ENCODE measurements at regions not wholly inside any gene's neighbourhood (a gene's known extent, or its start where the extent isn't known, plus 50 kb on each side); places are given as distances from the start of the nearest gene placed in this dataset.

GRCh38 chr14:89684139-89684538 lies 267.1 kb upstream of the FOXN3 start:
- no peak overlapping the region for H3K27ac ChIP-seq
- CTCF ChIA-PET, result interaction anchor here (0.8 kb wide), 1 partner anchor 11 kb away, joined by 4 read pairs; no protein-coding TSS in a partner anchor
- TF ChIP-seq, protein P1, sequence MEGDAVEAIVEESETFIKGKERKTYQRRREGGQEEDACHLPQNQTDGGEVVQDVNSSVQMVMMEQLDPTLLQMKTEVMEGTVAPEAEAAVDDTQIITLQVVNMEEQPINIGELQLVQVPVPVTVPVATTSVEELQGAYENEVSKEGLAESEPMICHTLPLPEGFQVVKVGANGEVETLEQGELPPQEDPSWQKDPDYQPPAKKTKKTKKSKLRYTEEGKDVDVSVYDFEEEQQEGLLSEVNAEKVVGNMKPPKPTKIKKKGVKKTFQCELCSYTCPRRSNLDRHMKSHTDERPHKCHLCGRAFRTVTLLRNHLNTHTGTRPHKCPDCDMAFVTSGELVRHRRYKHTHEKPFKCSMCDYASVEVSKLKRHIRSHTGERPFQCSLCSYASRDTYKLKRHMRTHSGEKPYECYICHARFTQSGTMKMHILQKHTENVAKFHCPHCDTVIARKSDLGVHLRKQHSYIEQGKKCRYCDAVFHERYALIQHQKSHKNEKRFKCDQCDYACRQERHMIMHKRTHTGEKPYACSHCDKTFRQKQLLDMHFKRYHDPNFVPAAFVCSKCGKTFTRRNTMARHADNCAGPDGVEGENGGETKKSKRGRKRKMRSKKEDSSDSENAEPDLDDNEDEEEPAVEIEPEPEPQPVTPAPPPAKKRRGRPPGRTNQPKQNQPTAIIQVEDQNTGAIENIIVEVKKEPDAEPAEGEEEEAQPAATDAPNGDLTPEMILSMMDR (conservative IDR thresholded peaks at IDR 0.05; ENCODE audit: low read depth), result no peak
- POLR2A ChIA-PET (ENCODE audit: low non-redundant PET), result no interaction called here
- DNase-seq (ENCODE audit: low spot score), result no peak

GRCh38 chr14:89681086-89682018 lies 264.3 kb upstream of the FOXN3 start:
- POLR2A ChIA-PET (ENCODE audit: low non-redundant PET), result no interaction called here
- CTCF ChIA-PET, result interaction anchor here (1.0 kb wide), 1 partner anchor 29 kb away, joined by 3 read pairs; no protein-coding TSS in a partner anchor
- DNase-seq (ENCODE audit: low spot score), result no peak
- TF ChIP-seq, protein P1 (conservative IDR thresholded peaks at IDR 0.05; ENCODE audit: low read depth), result no peak
- H3K27ac ChIP-seq, result no peak overlapping the region

DNA sequence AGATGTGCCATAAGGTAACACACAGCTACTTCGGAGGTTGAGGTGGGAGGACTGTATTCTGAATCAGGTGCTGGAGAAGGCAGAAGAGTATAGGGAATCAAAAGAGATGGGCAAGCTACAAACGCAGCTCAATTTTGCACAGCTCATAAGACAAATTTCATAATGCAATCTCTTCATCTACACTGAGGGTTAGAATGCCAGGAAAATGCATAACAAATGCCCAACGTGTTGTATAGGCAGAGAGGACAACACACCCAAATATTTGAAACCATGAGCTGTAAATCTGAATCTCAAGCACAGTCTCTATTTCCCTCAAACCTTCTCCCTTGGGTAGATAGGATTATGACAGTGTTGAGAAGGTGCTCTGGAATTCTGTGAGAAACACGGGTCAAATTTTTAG lies 263.1 kb upstream of the FOXN3 start:
- H3K27ac ChIP-seq, result no peak overlapping the region
- CTCF ChIA-PET, result no interaction called here
- POLR2A ChIA-PET (ENCODE audit: low non-redundant PET), result no interaction called here
- no peak for DNase-seq (ENCODE audit: low spot score)
- TF ChIP-seq, protein P1 (conservative IDR thresholded peaks at IDR 0.05; ENCODE audit: low read depth), result no peak

DNA sequence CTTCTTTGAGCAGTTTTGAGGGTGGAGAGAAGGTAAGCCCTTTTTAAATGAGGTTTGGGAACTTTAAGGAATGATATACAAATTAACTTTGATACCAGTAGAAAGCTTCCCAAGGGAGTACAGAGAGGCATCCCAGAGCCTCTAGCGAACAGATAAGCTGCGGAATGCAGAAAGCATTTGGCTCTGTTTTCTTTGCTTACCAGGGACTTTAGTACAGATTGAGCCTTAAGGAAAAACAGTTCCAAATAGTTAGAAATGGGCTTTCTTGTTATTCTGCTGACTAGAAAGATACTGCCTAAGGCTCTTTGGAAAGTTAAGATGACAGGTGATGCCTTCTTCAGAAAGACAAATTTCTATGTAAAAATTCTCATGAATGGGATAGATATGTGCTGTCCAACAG lies 261.7 kb upstream of the FOXN3 start:
- CTCF ChIA-PET, result no interaction called here
- POLR2A ChIA-PET (ENCODE audit: low non-redundant PET), result no interaction called here
- no peak overlapping the region for H3K27ac ChIP-seq
- no peak for DNase-seq (ENCODE audit: low spot score)
- TF ChIP-seq, protein P1 (conservative IDR thresholded peaks at IDR 0.05; ENCODE audit: low read depth), result no peak

DNA sequence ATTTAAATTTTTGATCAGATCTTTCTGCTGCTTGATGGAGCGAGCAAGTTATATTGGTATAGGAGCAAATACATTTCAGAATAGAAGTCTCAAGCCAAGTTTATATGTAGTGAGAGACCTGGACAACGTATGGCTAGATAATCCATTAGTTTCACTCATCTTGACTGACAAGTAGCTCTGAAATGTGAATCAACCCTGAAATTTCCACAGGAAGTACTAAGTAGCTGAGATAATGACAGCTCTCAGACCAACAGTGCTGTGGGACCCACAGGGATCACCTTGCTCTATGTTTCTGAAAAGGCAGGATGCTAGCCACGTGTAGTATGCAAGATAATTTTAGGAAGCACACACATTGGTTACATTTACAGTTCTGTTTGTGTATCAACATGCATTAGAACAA lies 258.6 kb upstream of the FOXN3 start:
- TF ChIP-seq, protein P1 (conservative IDR thresholded peaks at IDR 0.05; ENCODE audit: low read depth), result no peak
- POLR2A ChIA-PET (ENCODE audit: low non-redundant PET), result no interaction called here
- H3K27ac ChIP-seq, result no peak overlapping the region

DNA sequence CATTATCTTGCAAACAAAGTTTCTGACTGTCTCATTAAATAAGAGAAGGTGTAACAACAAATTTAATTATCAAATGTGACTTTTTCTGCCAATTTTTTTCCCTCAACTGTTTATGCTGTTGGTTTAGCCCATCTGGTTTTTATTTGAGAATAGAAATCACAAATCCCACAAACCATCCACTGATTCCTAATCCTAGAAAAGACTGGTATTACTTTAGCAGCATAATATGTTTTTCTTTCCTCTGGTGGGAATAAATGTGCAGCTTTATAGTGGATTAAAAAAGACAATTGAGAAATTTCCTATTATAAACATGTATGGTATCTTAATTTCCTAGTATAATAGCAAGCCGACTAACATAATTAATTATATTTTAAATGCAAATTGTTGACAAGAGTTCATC lies 257.9 kb upstream of the FOXN3 start:
- TF ChIP-seq, protein P1 (conservative IDR thresholded peaks at IDR 0.05; ENCODE audit: low read depth), result no peak
- DNase-seq (ENCODE audit: low spot score), result no peak
- CTCF ChIA-PET, result no interaction called here
- POLR2A ChIA-PET (ENCODE audit: low non-redundant PET), result no interaction called here
- no peak overlapping the region for H3K27ac ChIP-seq

More for the DNA sequence above, 258.6 kb upstream of the FOXN3 start:
- DNase-seq (ENCODE audit: low spot score), result no peak
- CTCF ChIA-PET, result interaction anchor here (0.7 kb wide), 1 partner anchor 179 kb away, joined by 3 read pairs; no protein-coding TSS in a partner anchor

Data from RWPE1 (cell line).